SK-N-SH (cell line): ENCODE measurements at regions not wholly inside any gene's neighbourhood (a gene's known extent, or its start where the extent isn't known, plus 50 kb on each side); places are given as distances from the start of the nearest gene placed in this dataset.
A peak's percentile ranks its signal among the peaks of the same experiment; 100 is the strongest.

Experiments used
- CTCF ChIA-PET: fragments of 300-600, 350-600 bp; formaldehyde crosslinking; extraction: SDS; loops from one replicate; lab custom pipeline; 2021; lab: Yijun Ruan, JAX
- POLR2A ChIA-PET: fragments of 350-600 bp; sonication (Branson Sonifier 250); formaldehyde crosslinking; extraction: SDS; loops from one replicate; lab custom pipeline; 2020; ENCODE audit warnings: antibody characterized with exemption, inconsistent platforms; lab: Yijun Ruan, JAX
- DNase-seq: peaks from one replicate; pipeline ENCODE4 v3.0.0; 2012
- H2AFZ ChIP-seq: fragments of 200-600 bp; sonication (generic); 2 replicates; pipeline ENCODE4 v1.8.1; 2016; ENCODE audit warnings: antibody characterized with exemption, mild to moderate bottlenecking, low read depth
- H3F3A ChIP-seq: fragments of 200-600 bp; sonication (generic); replicated peaks from 2 replicates; pipeline ENCODE3; 2016; ENCODE audit warnings: antibody characterized with exemption, mild to moderate bottlenecking; ENCODE audit not compliant: insufficient read depth
- H3K27ac ChIP-seq, 2 experiments: fragments of 200-500 bp in 1 of 2; fragments of 200-600 bp in 1 of 2; sonication (Bioruptor generic) in 1 of 2; sonication (generic), shearing (Covaris generic) in 1 of 2; 2 replicates each; pipeline versions ENCODE4 v1.5.1 to v1.6.1; 2014 to 2016; ENCODE audit warnings: low read depth in 2 of 2, inconsistent platforms in 1 of 2, low read length in 1 of 2, mild to moderate bottlenecking in 1 of 2, mixed read lengths in 1 of 2
- H3K27me3 ChIP-seq: fragments of 200-600 bp; sonication (generic), shearing (Covaris generic); 2 replicates; pipeline ENCODE4 v1.6.1; 2016; ENCODE audit warnings: mixed run types; ENCODE audit not compliant: insufficient read depth
- H3K36me3 ChIP-seq, 2 experiments: fragments of 200-500 bp in 1 of 2; fragments of 200-600 bp in 1 of 2; sonication (Bioruptor generic) in 1 of 2; sonication (generic) in 1 of 2; replicated peaks in 1 of 2; 2 replicates each; pipeline versions ENCODE3 to v1.5.1; 2014 to 2016; ENCODE audit warnings: low read length in 1 of 2, mild to moderate bottlenecking in 1 of 2; ENCODE audit not compliant: insufficient read depth in 2 of 2, control insufficient read depth in 1 of 2
- H3K4me1 ChIP-seq, 2 experiments: fragments of 200-500 bp in 1 of 2; fragments of 200-600 bp in 1 of 2; sonication (Bioruptor generic) in 1 of 2; sonication (generic), shearing (Covaris generic) in 1 of 2; 2 replicates each; pipeline versions ENCODE4 v1.5.1 to v1.6.1; 2014 to 2016; ENCODE audit warnings: low read depth in 1 of 2, low read length in 1 of 2, mixed run types in 1 of 2; ENCODE audit not compliant: insufficient read depth in 2 of 2, control insufficient read depth in 1 of 2
- H3K4me2 ChIP-seq: fragments of 200-600 bp; sonication (generic), shearing (Covaris generic); 2 replicates; pipeline ENCODE4 v1.6.1; 2017; ENCODE audit warnings: mixed run types
- H3K4me3 ChIP-seq, 2 experiments: fragments of 200-500 bp in 1 of 2; fragments of 200-600 bp in 1 of 2; sonication (Bioruptor generic) in 1 of 2; sonication (generic), shearing (Covaris generic) in 1 of 2; 2 replicates each; pipeline versions ENCODE4 v1.5.1 to v1.8.1; 2014 to 2016; ENCODE audit warnings: low read depth in 2 of 2, inconsistent platforms in 1 of 2, low read length in 1 of 2, mild to moderate bottlenecking in 1 of 2, mixed read lengths in 1 of 2, moderate library complexity in 1 of 2
- H3K79me2 ChIP-seq: fragments of 200-600 bp; sonication (generic); 2 replicates; pipeline ENCODE4 v1.8.1; 2017; ENCODE audit warnings: mild to moderate bottlenecking; ENCODE audit not compliant: insufficient read depth
- H3K9ac ChIP-seq: fragments of 200-600 bp; sonication (generic); 2 replicates; pipeline ENCODE4 v1.6.1; 2017; ENCODE audit warnings: mixed run types
- H3K9me2 ChIP-seq: fragments of 200-600 bp; sonication (generic); 2 replicates; pipeline ENCODE4 v1.6.1; 2017; ENCODE audit warnings: mixed run types
- H3K9me3 ChIP-seq: fragments of 200-600 bp; sonication (generic); 2 replicates; pipeline ENCODE4 v1.6.1; 2017; ENCODE audit warnings: mixed run types, mild to moderate bottlenecking, moderate library complexity
- H4K20me1 ChIP-seq: fragments of 200-600 bp; sonication (generic); 2 replicates; pipeline ENCODE4 v1.6.1; 2017; ENCODE audit warnings: mild to moderate bottlenecking, mixed run types; ENCODE audit not compliant: insufficient read depth
- CHD2 ChIP-seq: fragments of 150-350 bp; IDR thresholded peaks from 2 replicates; pipeline ENCODE4 v1.6.1; 2018; ENCODE audit warnings: low read length; ENCODE audit not compliant: partially characterized antibody
- EP300 ChIP-seq, 2 experiments: IDR thresholded peaks; 2 replicates each; pipeline versions ENCODE4 v1.4.0 to v1.6.1; 2012; ENCODE audit warnings: borderline replicate concordance in 1 of 2, low read depth in 1 of 2, low read length in 1 of 2
- FOSL2 ChIP-seq: IDR thresholded peaks from 2 replicates; pipeline ENCODE4 v1.4.0; 2012; ENCODE audit warnings: low read depth, mild to moderate bottlenecking, moderate library complexity, borderline replicate concordance
- NFIC ChIP-seq: IDR thresholded peaks from 2 replicates; pipeline ENCODE4 v1.4.0; 2012; ENCODE audit warnings: borderline replicate concordance
- RAD21 ChIP-seq: IDR thresholded peaks from 2 replicates; pipeline ENCODE4 v1.6.1; 2012; ENCODE audit warnings: mild to moderate bottlenecking, low read length
- RCOR1 ChIP-seq: fragments of 150-350 bp; IDR thresholded peaks from 2 replicates; pipeline ENCODE4 v1.6.1; 2017; ENCODE audit warnings: antibody characterized with exemption, low read length
- RXRA ChIP-seq: IDR thresholded peaks from 2 replicates; pipeline ENCODE4 v1.4.0; 2012; ENCODE audit warnings: low read depth, mild to moderate bottlenecking, borderline replicate concordance
- ZBTB33 ChIP-seq: IDR thresholded peaks from 2 replicates; pipeline ENCODE4 v1.4.0; 2012; ENCODE audit warnings: low read depth, borderline replicate concordance
- WGBS: methylation state at CpG from one replicate; pipeline ENCODE4 v1.1.6; 2017; ENCODE audit warnings: low lambda C conversion rate; 5-methylcytosine and 5-hydroxymethylcytosine counted together

GRCh38 chr20:50378170-50379000 lies 131.8 kb upstream of the PTPN1 start:
- ChIA-PET CTCF (interaction anchor here (0.7 to 5.9 kb wide), 10 partner anchors 9 to 199 kb away, joined by 3 to 41 read pairs (median 3); partner anchors contain the start of gene CEBPB), POLR2A (no interaction called here)
- H3K9ac ChIP-seq, result no peak overlapping the region
- no peak overlapping the region for H2AFZ ChIP-seq
- H4K20me1 ChIP-seq, result no peaks in the 10 kb centered on the region
- no peaks in the 10 kb centered on the region for H3K79me2 ChIP-seq
- TF ChIP-seq FOSL2 (no peak), RXRA (no peak), RAD21 (no peak)
- no peak for DNase-seq
- no peaks in the 10 kb centered on the region for H3K9me3 ChIP-seq
- no peak overlapping the region for H3K27ac ChIP-seq
- peaks cover 3 to 20% of the 10 kb centered on the region in 2 experiments; a peak in 1 of 4 replicates for H3K4me1 ChIP-seq
- H3K27me3 ChIP-seq, result no peaks in the 10 kb centered on the region
- H3K9me2 ChIP-seq, result no peaks in the 10 kb centered on the region
- H3K36me3 ChIP-seq, result no peaks in the 10 kb centered on the region
- peaks cover 3% of the 10 kb centered on the region for H3F3A ChIP-seq
- no peak overlapping the region for H3K4me2 ChIP-seq
- H3K4me3 ChIP-seq, result no peak overlapping the region
- 82% methylated on average over 14 of the region's 14 CpGs for WGBS

GRCh38 chr20:50379049-50379990 lies 130.9 kb upstream of the PTPN1 start:
- no peaks in the 10 kb centered on the region for H4K20me1 ChIP-seq
- DNase-seq, result peak; percentile 67
- H3K9ac ChIP-seq, result no peak overlapping the region
- no peak overlapping the region for H2AFZ ChIP-seq
- H3K9me3 ChIP-seq, result no peaks in the 10 kb centered on the region
- ChIA-PET CTCF (interaction anchor here (0.7 to 5.9 kb wide), 12 partner anchors 10 to 263 kb away, joined by 3 to 41 read pairs (median 3); partner anchors contain the start of gene CEBPB), POLR2A (no interaction called here)
- TF ChIP-seq CHD2 (peak; percentile 59), EP300 (IDR thresholded peaks at IDR 0.05; ENCODE audit: borderline replicate concordance in 1 of 2, low read depth in 1 of 2, low read length in 1 of 2) (0 out of 4 replicates have a peak, but pooled peaks of 1 of the 2 experiments have one; percentile 7), NFIC (peak; percentile 43; the same call in 1 of the 2 replicates), ZBTB33 (no peak), RAD21 (0 out of 2 replicates have a peak, but pooled peaks have one; percentile 4), RCOR1 (no peak)
- no peaks in the 10 kb centered on the region for H3K79me2 ChIP-seq
- no peak overlapping the region for H3K27ac ChIP-seq
- peaks cover 3% of the 10 kb centered on the region for H3F3A ChIP-seq
- H3K4me1 ChIP-seq, result peaks cover 3 to 20% of the 10 kb centered on the region in 2 experiments; a peak in 1 of 4 replicates
- H3K9me2 ChIP-seq, result no peaks in the 10 kb centered on the region
- no peaks in the 10 kb centered on the region for H3K27me3 ChIP-seq
- WGBS, result 50% methylated on average over 28 of the region's 38 CpGs
- H3K4me3 ChIP-seq, result no peak overlapping the region
- no peak overlapping the region; the same call in 1 of the 2 replicates for H3K4me2 ChIP-seq
- no peaks in the 10 kb centered on the region for H3K36me3 ChIP-seq
